Astrocyte of the spinal cord (primary cell): ENCODE measurements at regions not wholly inside any gene's neighbourhood (a gene's known extent, or its start where the extent isn't known, plus 50 kb on each side); places are given as distances from the start of the nearest gene placed in this dataset.

Source experiments
- DNase-seq: peaks from one replicate; pipeline ENCODE4 v3.0.0; 2011; ENCODE audit warnings: low read depth, low spot score
- H3K4me3 ChIP-seq: 2 replicates; pipeline ENCODE4 v1.5.1; 2011; ENCODE audit warnings: low read depth, mild to moderate bottlenecking, low read length, moderate library complexity
- CTCF ChIP-seq: IDR thresholded peaks from 2 replicates; pipeline ENCODE4 v1.5.1; 2012; ENCODE audit warnings: low read depth, mild to moderate bottlenecking, low read length, inconsistent platforms
- in situ Hi-C: cut with HindIII; loops from 2 replicates; pipeline ENCODE4 v1.10.0; 2017; ENCODE audit warnings: low sequenced_read_pairs

- H3K4me3 ChIP-seq = no peak overlapping the region
- no peak for TF ChIP-seq CTCF
- in situ Hi-C loops = no loop called here
- DNase-seq = no peak
Measured at GRCh38 chr1:195236991-195237889, 1371.0 kb downstream of the KCNT2 start.

- no peak overlapping the region for H3K4me3 ChIP-seq
- in situ Hi-C loops = no loop called here
- TF ChIP-seq CTCF = no peak
- no peak for DNase-seq
Measured at GRCh38 chr1:195218428-195219212, 1389.6 kb downstream of the KCNT2 start.

- in situ Hi-C loops = no loop called here
- DNase-seq = no peak
- no peak overlapping the region for H3K4me3 ChIP-seq
- TF ChIP-seq CTCF = no peak
Measured at GRCh38 chr1:195202241-195202640, 1406.0 kb downstream of the KCNT2 start.

GRCh38 chr1:195200772-195201171 is 1407.5 kb downstream of the KCNT2 start:
- in situ Hi-C loops = no loop called here
- no peak overlapping the region for H3K4me3 ChIP-seq
- no peak for DNase-seq
- TF ChIP-seq CTCF = no peak

GRCh38 chr1:195197116-195197515 is 1411.1 kb downstream of the KCNT2 start:
- in situ Hi-C loops = no loop called here
- DNase-seq = no peak
- H3K4me3 ChIP-seq = no peak overlapping the region
- TF ChIP-seq CTCF = no peak

GRCh38 chr1:195195423-195196057 is 1412.7 kb downstream of the KCNT2 start:
- DNase-seq = no peak
- no peak overlapping the region for H3K4me3 ChIP-seq
- TF ChIP-seq CTCF = no peak
- in situ Hi-C loops = no loop called here
